MM.1S (cell line): ENCODE measurements at regions not wholly inside any gene's neighbourhood (a gene's known extent, or its start where the extent isn't known, plus 50 kb on each side); places are given as distances from the start of the nearest gene placed in this dataset.

ENCODE experiments used
- DNase-seq: peaks from one replicate; pipeline ENCODE4 v3.0.0-alpha.2; 2015
- H2AFZ ChIP-seq: fragments of 300-600 bp; sonication (generic); 2 replicates; pipeline ENCODE4 v1.6.0; 2016; ENCODE audit warnings: antibody characterized with exemption, low read length
- H3F3A ChIP-seq: fragments of 300-600 bp; sonication (generic); 2 replicates; pipeline ENCODE4 v1.6.1; 2016; ENCODE audit warnings: mild to moderate bottlenecking, antibody characterized with exemption, low read length, moderate library complexity, mixed read lengths; ENCODE audit not compliant: insufficient read depth
- H3K27ac ChIP-seq: fragments of 300-600 bp; sonication (generic); 2 replicates; pipeline ENCODE4 v1.5.1; 2016; ENCODE audit warnings: mild to moderate bottlenecking, low read length
- H3K27me3 ChIP-seq: fragments of 300-600 bp; sonication (generic); replicated peaks from 2 replicates; pipeline ENCODE4 v1.6.0; 2016; ENCODE audit warnings: low read length; ENCODE audit not compliant: insufficient read depth
- H3K36me3 ChIP-seq: fragments of 300-600 bp; sonication (generic); replicated peaks from 2 replicates; pipeline ENCODE4 v1.6.1; 2016; ENCODE audit warnings: mild to moderate bottlenecking, low read length, mixed read lengths; ENCODE audit not compliant: insufficient read depth
- H3K4me1 ChIP-seq: fragments of 300-600 bp; sonication (generic); 2 replicates; pipeline ENCODE4 v1.6.1; 2016; ENCODE audit warnings: low read length, mixed read lengths
- H3K4me2 ChIP-seq: fragments of 300-600 bp; sonication (generic); 2 replicates; pipeline ENCODE4 v1.6.0; 2016; ENCODE audit warnings: low read depth, low read length
- H3K4me3 ChIP-seq: fragments of 300-600 bp; sonication (generic); 2 replicates; pipeline ENCODE4 v1.5.1; 2016; ENCODE audit warnings: low read length, mixed read lengths
- H3K79me2 ChIP-seq: fragments of 300-600 bp; sonication (generic); 2 replicates; pipeline ENCODE4 v1.6.1; 2016; ENCODE audit warnings: mixed run types, low read length, mixed read lengths
- H3K9ac ChIP-seq: fragments of 300-600 bp; sonication (generic); 2 replicates; pipeline ENCODE4 v1.6.1; 2016; ENCODE audit warnings: low read length, mixed read lengths
- H3K9me2 ChIP-seq: fragments of 300-600 bp; sonication (generic); replicated peaks from 2 replicates; pipeline ENCODE4 v1.6.1; 2016; ENCODE audit warnings: mild to moderate bottlenecking, low read length, mixed read lengths; ENCODE audit not compliant: insufficient read depth
- H3K9me3 ChIP-seq: fragments of 300-600 bp; sonication (generic); replicated peaks from 2 replicates; pipeline ENCODE4 v1.6.1; 2016; ENCODE audit warnings: mild to moderate bottlenecking, low read length, mixed read lengths; ENCODE audit not compliant: insufficient read depth
- H4K20me1 ChIP-seq: fragments of 300-600 bp; sonication (generic); 2 replicates; pipeline ENCODE4 v1.6.1; 2016; ENCODE audit warnings: mild to moderate bottlenecking, low read length, moderate library complexity, mixed read lengths; ENCODE audit not compliant: insufficient read depth
- EZH2 ChIP-seq: fragments of 300-600 bp; sonication (generic); optimal IDR thresholded peaks from 2 replicates; pipeline ENCODE3; 2017; ENCODE audit warnings: low read depth, mild to moderate bottlenecking, antibody characterized with exemption, low read length, mixed read lengths
- EZH2phosphoT487 ChIP-seq: fragments of 300-600 bp; sonication (generic); IDR thresholded peaks from 2 replicates; pipeline ENCODE4 v1.6.1; 2018; ENCODE audit warnings: antibody characterized with exemption, low read length
- TF ChIP-seq, protein P1 (sequence below): fragments of 300-600 bp; sonication (generic); IDR thresholded peaks from 2 replicates; pipeline ENCODE4 v1.5.1; 2016; ENCODE audit warnings: antibody characterized with exemption, low read length, mixed read lengths

DNA sequence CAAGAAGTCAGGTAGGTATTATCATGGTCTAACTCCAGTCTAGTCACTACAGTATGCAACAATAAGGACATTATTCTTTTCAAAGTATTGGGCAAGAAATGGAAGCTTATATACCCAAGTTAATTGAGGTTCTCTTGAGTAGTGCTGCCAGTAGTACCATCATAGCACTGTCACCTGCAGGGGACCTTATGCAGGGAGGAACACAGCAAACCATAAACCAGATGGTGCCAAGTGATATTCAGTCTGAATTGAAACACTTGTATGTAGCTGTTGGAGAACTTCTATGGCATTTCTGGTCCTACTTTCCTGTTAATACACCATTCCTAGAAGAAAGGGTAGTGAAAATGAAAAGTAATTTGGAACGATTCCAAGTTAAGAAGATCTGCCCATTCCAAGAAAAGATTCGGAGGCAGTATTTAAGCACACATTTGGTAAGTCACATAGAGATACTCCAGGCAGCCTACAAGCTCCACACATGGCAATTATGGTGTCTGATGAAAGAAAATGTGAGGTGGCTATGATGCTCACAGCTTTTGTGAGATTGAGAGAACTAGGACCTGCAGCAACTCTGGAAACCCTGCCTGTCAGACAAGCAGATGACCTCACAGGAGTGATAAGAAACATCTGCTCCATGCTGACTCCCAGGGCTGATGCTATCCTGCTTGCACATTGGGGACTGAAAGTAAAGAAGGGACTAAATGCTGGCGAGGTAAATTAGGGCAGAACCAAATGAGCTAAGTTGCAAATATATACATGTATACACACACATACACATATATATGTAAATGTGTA is 174.7 kb downstream of the MC4R start:
- Histone ChIP-seq H3K4me2 (no peak overlapping the region), H3K9me3 (no peaks in the 10 kb centered on the region), H3K27me3 (no peaks in the 10 kb centered on the region), H3K79me2 (no peaks in the 10 kb centered on the region), H3F3A (no peaks in the 10 kb centered on the region), H3K4me1 (peaks cover 4% of the 10 kb centered on the region; the same call in 1 of the 2 replicates), H3K36me3 (no peaks in the 10 kb centered on the region), H3K4me3 (no peak overlapping the region), H3K27ac (no peak overlapping the region), H3K9me2 (no peaks in the 10 kb centered on the region), H4K20me1 (no peaks in the 10 kb centered on the region), H3K9ac (no peak overlapping the region), H2AFZ (no peak overlapping the region)
- no peak for TF ChIP-seq EZH2
- no peak for TF ChIP-seq EZH2phosphoT487
- TF ChIP-seq, protein P1, sequence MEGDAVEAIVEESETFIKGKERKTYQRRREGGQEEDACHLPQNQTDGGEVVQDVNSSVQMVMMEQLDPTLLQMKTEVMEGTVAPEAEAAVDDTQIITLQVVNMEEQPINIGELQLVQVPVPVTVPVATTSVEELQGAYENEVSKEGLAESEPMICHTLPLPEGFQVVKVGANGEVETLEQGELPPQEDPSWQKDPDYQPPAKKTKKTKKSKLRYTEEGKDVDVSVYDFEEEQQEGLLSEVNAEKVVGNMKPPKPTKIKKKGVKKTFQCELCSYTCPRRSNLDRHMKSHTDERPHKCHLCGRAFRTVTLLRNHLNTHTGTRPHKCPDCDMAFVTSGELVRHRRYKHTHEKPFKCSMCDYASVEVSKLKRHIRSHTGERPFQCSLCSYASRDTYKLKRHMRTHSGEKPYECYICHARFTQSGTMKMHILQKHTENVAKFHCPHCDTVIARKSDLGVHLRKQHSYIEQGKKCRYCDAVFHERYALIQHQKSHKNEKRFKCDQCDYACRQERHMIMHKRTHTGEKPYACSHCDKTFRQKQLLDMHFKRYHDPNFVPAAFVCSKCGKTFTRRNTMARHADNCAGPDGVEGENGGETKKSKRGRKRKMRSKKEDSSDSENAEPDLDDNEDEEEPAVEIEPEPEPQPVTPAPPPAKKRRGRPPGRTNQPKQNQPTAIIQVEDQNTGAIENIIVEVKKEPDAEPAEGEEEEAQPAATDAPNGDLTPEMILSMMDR, result no peak
- no peak for DNase-seq

DNA sequence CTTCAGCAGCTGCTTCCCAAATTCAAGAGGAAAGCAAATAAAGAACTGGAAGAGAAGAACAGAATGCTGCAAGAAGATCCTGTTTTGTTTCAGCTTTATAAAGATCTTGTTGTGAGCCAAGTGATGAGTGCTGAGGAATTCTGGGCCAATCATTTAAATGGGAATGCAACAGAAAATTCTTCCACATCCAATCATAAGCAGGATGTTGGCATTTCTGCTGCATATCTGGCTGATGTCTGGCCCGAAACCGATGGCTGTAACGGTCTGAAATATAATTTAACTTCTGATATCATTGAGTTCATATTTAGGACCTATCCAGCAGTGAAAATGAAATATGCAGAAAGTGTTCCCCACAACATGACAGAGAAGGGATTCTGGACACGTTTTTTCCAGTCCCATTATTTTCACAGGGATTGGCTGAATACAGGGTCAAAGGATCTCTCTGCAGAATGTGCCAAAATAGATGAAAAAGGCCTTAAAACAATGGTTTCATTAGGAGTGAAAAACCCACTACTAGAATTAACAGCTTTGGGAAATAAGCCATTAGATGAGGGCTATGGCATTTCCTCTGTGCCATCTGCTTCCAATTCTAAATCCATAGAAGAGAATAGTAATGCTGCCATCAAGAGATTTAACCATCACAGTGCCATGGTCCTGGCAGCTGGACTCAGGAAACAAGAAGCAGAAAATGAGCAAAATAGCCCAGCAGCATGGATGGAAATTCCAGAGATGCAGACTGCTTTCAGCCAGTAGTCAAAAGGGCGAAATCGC is 175.6 kb downstream of the MC4R start:
- Histone ChIP-seq H4K20me1 (no peaks in the 10 kb centered on the region), H3K27me3 (no peaks in the 10 kb centered on the region), H3K9me3 (no peaks in the 10 kb centered on the region), H3K9ac (no peak overlapping the region), H3K27ac (no peak overlapping the region), H3K36me3 (no peaks in the 10 kb centered on the region), H3K4me1 (peaks cover 4% of the 10 kb centered on the region; the same call in 1 of the 2 replicates), H3K79me2 (no peaks in the 10 kb centered on the region), H3K4me2 (no peak overlapping the region), H3F3A (no peaks in the 10 kb centered on the region), H2AFZ (no peak overlapping the region), H3K4me3 (no peak overlapping the region), H3K9me2 (no peaks in the 10 kb centered on the region)
- TF ChIP-seq, protein P1, result no peak
- no peak for TF ChIP-seq EZH2
- no peak for TF ChIP-seq EZH2phosphoT487
- no peak for DNase-seq

DNA sequence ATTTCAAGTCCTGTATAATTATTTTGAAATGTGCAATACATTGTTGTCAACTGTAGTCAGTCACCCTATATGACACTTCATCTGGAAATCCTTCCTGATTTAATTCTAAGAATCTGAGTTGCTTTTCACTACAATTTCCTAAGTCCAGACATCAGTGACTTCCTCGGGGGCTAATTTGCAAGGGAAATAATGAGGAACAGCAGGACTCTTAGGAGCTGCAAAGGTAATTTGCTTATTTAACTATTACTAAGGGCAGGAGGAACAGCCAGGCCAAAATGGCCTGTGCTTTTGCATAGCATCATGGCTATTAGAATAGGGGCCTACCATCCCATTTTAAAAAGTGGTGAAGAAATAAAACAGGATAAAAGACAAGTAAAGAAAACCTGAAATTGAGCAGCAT is 178.8 kb downstream of the MC4R start:
- H3K36me3 ChIP-seq, result no peaks in the 10 kb centered on the region
- H3K27me3 ChIP-seq, result no peaks in the 10 kb centered on the region
- no peaks in the 10 kb centered on the region for H4K20me1 ChIP-seq
- no peaks in the 10 kb centered on the region for H3K79me2 ChIP-seq
- no peak overlapping the region for H3K9ac ChIP-seq
- H3K4me1 ChIP-seq, result no peaks in the 10 kb centered on the region
- no peak overlapping the region for H3K27ac ChIP-seq
- no peaks in the 10 kb centered on the region for H3K9me2 ChIP-seq
- H2AFZ ChIP-seq, result no peak overlapping the region
- TF ChIP-seq, protein P1, result no peak
- no peak for TF ChIP-seq EZH2phosphoT487
- no peak for TF ChIP-seq EZH2
- DNase-seq, result no peak
- no peak overlapping the region for H3K4me2 ChIP-seq
- no peaks in the 10 kb centered on the region for H3K9me3 ChIP-seq
- H3K4me3 ChIP-seq, result no peak overlapping the region
- no peaks in the 10 kb centered on the region for H3F3A ChIP-seq
